Mucosa of gallbladder (tissue), 1 donor: ENCODE measurements at regions not wholly inside any gene's neighbourhood (a gene's known extent, or its start where the extent isn't known, plus 50 kb on each side); places are given as distances from the start of the nearest gene placed in this dataset.

Experiments used
- DNase-seq: peaks from one replicate; pipeline ENCODE4 v3.0.0-alpha.2; 2020; ENCODE audit warnings: low spot score
- donor health status: DM: no; HTN: no; CAD: no.

DNA sequence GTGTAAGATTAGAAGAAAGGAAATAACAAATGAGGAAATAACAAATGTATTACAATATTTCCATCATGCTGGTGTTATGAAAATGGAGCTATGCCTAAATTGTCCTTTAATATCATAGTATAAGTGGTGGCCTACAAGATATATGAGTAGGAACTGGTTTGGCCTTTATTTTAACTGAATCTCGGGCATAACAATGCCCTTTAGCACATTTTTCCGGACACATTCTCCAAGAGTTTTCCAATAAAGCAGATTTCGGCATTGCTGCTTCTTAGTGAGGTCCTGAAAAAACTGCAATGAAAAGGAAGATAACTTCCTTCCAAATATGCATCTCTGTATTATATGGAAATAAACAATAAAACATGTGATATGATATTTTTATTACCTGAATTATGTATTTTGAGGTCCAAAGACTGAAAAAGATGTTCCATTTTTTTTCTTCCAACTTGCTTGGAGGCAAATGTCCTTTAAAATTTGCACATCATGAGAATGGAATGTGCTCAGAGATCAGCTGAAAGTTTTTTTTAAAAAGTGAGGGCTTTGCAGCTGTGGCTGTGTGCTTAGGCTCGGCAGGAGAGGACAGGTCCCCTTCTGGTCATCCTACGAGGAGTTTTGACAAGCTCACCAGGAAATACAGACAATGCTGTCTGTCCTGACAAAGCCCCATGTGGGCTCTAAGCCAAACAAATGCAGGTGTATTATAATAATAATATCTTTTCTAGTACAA, 132.3 kb upstream of the RND3 start:
- no peak for DNase-seq

DNA sequence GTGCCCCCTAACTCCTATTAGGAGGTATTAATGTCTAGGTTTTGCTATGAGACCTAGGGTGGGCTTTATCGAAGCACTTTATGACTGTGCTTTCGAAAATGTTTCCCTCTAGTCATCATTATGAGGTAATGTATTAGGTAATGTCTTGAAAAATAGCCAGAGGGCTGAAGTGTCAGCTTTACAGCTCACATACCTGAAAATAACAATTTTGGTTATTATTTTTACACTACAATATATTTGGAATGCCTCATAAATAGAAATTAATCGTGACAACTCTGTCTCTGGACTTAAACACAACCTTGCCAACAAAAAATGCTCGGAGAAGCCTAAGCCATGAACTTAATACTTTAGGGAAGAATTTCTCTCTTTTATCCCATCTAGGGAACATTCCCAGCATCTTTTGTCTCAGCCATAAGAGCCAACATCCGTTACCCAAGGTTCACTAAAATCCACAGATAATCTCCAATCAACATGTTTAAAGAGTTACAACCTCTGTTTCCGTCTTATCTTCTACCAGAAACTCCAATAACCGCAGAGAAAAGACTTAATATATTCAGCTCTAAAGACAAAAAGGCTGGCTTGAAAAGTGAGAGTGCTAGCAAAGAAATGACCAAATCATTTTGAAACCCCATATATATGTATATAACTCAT, 130.9 kb upstream of the RND3 start:
- DNase-seq, result no peak

DNA sequence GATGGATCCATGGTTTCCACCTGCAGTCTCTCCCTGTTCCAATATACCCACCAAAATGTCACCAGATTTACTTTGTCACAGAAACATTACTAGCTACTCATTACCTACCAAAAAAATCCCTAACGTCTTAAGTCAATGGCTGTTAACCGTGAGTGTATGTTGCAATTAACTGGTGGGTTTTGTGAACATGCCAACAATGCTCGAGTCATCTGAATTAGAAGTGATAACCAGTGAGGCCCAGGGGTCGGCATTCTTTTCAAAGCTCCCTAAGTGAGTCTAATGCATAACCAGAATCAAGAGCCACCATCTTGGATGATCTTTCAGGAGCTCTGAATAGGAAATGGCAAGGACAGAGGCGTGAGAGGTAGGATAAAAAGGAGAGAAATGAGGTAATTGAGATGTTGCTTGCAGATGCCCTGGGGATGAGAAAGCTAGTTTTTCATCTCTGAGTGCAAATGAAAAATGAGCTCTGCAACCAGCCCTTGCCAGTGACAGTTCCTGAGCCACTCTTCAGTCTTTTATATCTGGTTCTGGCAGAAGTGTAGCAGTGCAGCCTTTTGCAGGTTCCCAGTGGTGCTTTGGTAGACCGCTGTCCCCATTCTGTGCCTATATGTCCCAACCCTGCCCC, 130.0 kb upstream of the RND3 start:
- no peak for DNase-seq

- no peak for DNase-seq
Observed at GRCh38 chr2:150612957-150613710, 125.7 kb upstream of the RND3 start.

GRCh38 chr2:150610670-150611279, 123.3 kb upstream of the RND3 start:
- DNase-seq, result no peak

DNA sequence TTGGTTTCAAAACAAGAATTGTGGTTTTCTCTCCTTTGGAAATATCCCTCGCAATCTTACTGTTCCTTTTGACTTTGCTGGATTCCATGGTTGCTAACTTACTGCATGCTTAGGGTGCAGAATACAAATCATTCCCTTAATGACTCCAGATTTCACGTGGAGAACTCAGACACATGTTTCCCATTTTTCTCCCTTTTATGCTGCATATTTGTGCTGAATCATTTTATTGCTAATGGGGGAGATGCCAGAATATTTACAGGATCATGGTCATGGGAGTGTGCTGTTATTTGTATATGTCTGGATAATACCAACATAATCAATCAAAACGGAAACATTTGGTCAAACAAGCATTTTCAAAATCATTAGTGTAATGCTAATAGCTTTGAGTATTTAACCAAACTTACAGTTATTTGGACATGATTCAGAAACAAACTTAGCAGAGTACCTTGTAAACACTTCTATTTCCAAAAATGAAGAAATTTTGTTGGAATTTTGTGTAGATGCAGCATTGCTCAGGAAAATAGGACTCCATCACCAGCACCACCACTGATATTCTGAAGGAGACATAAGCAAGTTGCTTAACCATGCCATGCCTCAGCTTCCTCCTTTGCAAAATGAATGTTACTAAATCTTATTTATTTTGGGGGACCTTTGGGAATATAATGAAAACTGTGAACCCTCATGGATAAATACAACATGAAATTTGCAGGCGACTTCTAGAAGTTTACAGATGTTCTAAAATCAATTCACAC, 122.5 kb upstream of the RND3 start:
- no peak for DNase-seq

GRCh38 chr2:150608341-150608740, 120.9 kb upstream of the RND3 start:
- no peak for DNase-seq

GRCh38 chr2:150607390-150607811, 119.9 kb upstream of the RND3 start:
- no peak for DNase-seq

DNA sequence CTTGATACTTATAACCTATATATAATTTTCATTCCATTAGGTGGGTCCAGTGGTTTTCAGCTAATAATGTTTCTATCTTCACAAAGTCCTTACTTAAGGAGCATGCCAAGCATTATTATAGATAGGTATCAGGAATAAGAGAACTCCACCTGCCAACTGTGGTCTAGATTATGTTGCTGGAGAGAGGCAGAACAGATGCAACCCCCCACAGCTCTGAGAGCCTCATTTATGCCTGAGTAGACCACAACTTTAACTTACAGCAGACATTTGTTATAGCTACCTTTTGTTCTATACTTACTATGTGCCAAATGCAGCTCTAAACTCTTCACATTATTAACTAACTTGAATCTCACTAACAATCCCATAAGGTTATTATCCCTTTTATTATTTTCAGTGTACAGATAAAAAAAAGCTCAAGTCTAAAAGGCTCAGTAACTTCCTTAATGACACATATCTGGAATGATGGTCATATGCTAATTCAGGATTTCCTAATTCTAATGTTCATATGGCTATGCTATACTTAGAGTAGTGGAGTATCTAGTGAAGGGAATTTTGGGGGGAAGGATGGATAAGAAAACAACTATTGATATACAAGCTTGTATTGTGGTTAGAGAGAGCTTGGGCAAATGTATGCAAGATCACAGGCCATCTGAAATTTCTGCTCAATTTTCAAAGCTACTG, 119.1 kb upstream of the RND3 start:
- DNase-seq, result no peak

DNA sequence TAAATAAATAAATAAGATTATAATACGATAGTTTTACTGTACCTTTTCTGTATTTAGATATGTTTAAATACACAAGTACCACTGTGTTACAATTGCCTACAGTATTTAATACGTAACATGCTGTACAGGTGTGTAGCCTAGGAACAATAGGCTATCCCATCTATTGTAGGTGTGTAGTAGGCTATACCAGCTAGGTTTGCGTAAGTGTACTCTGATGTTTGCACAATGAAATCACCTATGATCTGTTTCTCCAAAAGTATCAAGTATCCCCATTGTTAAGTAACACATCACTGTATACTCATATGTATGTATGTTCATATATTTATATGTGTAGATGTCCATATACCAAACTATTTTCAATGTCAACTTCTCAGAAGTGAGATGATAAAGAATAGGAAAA, 118.2 kb upstream of the RND3 start:
- no peak for DNase-seq

DNA sequence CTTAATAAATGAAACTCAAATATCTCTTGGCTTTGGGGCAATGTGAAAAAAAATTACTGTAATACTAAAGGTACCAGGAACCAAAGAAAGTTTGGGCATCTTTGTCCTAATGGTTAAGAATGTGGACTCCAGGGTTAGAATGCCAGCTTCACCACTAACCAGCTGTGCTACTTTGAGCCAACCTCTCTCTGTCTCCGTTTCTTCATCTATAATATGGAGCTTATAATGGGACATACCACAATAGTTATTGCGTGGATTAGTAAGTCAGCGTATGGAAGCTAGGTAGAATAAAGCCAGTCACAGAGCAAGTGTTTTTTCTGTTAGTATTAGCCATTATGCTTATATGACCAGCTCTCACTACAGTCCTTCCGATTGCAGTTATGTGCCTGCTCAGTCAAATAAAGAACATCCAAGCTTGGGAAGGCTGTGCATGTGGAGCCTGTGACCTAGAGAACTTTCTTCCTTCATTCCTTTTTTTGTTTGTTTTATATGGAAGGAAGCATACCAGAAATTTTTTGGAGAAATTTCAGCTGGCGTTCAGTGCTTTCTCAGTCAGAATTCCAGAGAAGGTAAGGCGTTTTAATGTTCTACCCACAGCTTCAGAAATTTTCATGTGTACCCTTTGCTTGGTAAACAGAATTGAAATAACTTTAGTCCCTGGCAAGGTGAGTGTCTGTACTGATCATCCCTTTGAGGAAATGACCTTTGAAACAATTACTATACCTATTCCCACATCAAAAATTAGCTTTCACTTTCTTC, 114.0 kb upstream of the RND3 start:
- DNase-seq, result no peak

DNA sequence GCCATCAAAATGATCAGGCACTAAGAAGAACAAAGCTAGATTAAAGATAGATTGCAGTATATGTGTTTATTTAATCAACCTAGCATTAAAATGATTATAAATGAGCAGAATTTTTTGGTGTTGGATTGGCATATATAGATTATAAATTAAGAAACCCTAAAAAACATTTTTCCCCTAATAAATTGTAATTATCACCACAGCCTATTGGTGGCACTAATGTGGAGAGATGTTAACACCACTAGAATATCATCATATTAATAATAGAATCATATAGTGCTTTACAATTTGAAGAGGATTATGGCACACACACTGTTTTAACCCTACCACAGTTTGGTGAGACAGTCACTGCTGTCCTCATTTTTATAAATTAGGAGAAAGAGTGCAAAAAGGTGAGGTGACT, 112.4 kb upstream of the RND3 start:
- DNase-seq, result no peak

- no peak for DNase-seq
Observed at GRCh38 chr2:150598383-150598782, 110.9 kb upstream of the RND3 start.

GRCh38 chr2:150595803-150596470, 108.5 kb upstream of the RND3 start:
- DNase-seq, result no peak

- no peak for DNase-seq
Observed at GRCh38 chr2:150594299-150594698, 106.8 kb upstream of the RND3 start.

DNA sequence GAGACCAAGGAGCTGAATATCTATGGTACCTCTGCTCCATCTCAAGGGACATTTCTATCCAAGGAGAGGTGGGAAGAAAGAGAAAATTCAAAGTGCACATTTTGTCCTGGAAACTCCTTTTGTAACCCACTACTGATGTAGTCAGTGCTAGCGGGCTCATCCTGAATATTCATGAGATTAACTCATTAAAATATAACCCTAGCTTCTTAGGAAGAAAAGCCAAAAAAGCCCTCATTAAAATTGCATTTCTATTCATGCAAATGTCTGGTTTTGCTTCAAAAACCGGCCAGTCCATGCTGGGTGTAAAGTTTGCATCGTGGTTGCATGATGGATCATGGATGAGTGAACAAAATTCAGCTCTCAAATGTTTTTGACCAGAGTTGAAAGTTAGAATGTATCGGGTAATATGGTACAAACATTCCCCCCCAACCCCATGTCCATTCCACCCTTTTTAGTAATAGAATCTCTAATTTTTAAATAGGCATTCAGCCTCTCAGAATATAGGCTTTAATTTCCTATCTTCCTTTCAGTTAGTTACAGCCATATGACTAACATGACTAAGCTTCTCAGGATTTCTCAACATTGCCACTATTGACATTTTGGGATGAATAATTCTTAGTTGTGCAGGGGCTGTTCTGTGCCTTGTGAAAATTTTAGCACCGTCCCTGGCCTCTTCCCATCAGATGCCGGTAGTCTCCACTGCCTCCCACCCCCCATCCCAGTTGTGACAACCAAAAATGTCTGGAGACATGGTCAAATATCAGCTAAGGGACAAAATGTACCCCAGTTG, 104.2 kb upstream of the RND3 start:
- no peak for DNase-seq

DNA sequence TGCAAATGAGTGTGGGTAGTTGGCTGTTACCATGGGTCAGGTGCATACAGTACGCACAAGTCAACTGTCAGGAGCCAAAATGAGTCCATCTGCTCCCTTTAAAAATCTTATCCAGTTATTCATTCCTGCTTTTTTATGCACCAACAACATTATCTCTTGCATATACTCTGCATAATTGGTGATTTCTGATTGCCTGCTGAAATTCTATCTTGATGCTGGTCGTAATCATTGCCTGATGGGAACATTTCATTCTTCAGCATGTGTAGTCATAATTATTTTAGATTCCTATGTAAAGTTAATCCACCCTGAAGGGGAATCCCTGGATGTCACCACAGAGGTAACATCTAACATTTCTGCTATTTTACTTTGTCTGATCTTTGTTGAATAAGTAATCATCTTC, 102.2 kb upstream of the RND3 start:
- no peak for DNase-seq

DNA sequence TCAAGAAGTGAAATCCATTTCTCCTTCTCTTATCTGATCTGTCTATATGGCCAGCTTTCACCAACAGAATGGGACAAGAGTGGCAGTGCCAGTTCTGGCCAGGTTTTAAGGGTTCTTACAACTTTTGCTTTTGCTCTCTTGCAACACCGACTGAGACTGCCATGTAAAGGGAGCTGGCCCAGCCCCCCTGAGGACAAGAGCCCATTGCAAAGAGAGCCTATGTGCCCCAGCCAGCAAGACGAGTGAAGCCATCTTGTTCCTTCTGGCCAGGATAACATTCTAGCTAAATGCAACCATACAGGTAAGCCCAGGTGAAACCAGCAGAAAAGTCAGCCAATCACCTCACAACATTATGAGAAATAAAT, 101.0 kb upstream of the RND3 start:
- no peak for DNase-seq
